ENCODE measurements at regions not wholly inside any gene's neighbourhood (a gene's known extent, or its start where the extent isn't known, plus 50 kb on each side); places are given as distances from the start of the nearest gene placed in this dataset.

DNA sequence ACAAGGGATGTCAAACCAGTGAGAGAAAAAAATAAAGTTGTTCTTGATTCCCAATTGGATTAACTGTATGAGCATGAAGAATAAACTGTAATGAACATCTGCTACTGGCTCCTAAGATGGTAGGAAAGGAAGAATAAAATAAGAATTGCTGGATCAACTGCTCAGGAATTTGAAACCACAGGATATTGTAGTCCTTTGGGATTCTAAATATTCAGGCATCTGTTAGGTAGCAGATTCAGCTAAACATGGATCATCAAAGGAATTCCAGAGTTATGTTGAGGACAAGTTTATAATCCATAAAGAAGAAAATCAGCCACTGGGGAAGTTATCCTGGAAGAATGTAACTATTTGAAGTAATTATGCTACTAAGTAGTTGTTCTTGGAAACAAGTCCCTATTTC is 65.8 kb downstream of the ISL1 start:
- no peak for DNase-seq

DNA sequence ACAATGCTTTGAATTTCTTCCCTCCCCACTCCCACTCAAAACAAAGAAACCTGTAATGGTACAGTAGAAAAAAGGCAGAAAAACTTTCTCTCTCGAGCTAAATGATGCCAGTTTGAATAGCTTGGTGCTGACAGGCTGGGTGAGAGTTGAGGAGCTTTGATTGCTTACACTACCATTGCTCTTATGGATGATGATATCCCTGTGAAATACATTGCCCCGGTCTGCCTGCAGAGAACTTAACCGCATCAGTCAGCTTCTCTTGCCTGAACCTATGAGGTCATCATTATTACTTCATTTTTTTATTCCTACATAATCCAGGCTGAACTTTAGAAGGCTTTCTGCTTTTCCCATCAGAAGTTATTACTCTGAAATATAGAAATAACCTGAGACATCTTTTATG is 69.3 kb downstream of the ISL1 start:
- DNase-seq, result no peak

DNA sequence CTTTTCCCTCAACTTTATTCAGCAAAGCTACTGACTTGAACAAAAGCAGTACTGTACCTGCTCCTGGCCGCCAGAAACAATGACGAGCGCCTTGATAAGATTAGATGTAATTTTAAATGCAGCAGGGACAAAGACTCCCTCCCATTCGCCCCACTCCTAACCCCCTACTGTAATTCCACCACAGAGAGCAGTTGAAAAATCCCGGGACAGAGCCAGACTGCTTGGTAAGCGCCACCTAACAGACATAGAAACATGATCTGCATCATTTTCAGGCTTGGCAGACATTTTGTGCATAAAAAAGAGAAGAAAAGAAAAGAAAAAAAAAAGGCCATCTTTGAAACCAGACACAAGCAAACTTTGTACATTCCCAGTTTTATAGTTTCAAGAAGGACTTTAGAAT is 81.9 kb downstream of the ISL1 start:
- peak; percentile 55 for DNase-seq

DNA sequence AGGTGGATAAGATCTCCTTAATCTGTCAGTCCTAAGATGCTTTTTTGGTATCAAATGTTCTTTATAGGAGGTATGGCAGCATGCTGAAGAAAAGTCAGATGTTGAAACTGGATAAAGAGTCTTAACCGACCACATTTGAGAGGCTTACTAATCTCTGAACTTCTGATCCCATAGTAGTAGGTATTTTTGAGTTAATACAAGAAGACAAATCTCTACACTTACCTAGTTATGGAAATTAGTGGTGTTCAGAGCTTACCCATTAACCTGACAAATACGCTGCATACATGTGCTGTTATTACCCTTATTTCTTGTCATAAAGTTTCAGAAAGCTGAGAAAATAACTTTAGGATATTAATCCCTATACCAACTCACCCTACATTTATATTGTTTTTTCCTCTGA is 83.0 kb downstream of the ISL1 start:
- DNase-seq, result no peak

DNA sequence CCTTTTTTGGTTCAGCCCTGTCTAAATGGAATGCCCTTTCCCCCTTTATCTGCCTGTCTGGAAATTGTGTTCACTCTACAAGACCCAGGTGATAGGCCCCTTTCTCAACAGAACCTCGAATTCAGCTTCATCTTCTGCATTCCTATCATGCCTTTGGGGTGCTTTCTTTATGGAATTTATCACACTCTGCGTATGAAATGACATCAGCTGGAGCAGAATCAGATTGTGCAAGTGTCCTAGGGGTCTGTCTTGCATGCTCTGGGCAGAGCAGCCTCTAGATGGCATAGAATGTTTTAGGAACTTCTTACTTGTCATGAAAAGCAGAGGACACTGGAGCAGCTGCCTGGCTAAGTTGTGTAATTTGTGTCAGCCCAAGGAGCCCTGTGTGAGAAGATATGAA is 84.9 kb downstream of the ISL1 start:
- DNase-seq, result no peak

DNA sequence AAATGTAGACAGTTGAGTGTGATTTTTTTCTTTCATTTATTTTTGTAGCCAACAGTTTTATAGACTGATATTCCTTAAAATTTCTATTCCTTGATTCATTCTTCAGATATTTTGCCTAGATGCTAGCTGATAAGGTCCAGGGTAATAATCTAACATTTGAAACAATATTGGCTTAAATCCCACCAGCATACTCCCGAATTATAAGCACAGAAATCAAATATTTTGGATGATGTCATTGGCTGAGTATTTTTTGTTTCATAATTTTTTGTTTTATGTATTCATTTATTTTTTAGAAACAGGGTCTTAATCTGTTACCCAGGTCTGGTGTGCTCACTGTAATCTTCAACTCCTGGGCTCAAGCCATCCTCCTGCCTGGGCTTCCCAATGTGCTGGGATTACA is 88.4 kb downstream of the ISL1 start:
- DNase-seq, result no peak

DNA sequence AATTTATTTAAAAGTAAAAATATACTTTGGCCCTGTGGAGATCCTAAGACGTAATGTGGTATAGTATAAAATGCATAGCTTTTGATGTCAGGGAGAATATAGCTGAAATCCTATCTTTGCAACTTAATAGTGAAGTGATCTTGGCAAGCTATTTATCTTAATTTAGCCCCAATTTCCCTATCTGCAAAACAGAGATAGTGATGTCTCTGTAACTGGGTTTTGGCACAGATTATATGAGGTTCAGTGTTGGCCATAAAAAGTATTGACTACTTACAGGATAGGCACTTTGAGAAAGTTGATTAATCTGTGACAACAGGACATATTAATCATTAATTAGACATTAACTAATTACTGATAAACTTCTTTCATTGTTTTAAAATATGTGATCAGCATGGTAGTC is 89.2 kb downstream of the ISL1 start:
- DNase-seq, result no peak

DNA sequence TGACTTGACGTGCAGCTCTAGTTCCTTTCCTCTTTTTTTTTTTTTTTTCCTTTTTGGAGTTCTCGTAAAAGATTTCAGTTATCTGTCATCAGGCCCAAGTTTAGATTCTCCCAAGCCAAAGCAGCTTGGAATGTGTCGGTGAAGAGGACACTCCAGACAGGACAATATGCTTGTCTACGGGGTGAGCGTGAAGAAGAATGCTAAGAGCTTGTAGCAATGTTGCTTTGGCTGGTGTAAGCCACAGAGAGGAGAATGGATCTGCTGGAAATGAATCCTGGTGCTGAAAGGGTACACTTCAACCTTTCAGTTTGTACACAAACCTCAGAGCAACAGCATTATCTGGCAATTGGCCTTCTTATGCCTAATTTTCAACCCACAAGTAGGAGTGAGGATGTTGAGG is 92.4 kb downstream of the ISL1 start:
- no peak for DNase-seq

DNA sequence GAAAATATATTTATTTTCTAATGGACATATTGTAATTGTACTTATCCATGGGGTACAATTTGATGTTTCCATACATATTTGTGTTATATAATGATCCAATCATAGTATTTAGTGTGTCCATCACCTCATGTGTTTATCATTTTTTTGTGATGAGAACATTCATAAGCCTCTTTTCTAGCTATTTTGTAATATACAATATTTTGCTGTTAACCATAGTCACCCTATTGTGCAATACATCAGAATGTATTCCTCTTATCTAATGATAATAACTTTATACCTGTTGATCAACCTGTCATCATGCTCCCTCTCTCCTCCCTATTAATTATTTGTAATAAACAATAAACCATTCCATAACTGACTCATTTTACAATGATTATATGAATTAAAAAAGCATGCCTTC is 93.2 kb downstream of the ISL1 start:
- no peak for DNase-seq

DNA sequence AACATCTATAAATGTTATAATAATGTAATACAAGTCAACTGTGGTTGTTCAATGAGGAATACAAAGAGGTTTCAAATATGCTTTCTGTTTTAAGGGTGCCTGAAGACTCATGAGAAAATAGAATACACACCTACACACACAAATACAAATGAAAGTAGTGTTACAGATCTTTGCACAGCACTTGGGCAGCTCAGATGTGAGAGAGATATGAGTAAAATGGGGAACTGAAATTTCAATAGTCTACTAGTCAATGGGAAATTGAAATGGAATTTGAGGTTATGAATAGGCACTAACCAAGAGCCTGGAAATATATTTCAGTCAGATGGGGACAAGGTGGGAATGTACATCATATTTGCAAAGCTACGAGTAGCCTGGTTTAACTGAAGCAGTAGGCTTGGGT is 96.6 kb downstream of the ISL1 start:
- DNase-seq, result no peak

DNA sequence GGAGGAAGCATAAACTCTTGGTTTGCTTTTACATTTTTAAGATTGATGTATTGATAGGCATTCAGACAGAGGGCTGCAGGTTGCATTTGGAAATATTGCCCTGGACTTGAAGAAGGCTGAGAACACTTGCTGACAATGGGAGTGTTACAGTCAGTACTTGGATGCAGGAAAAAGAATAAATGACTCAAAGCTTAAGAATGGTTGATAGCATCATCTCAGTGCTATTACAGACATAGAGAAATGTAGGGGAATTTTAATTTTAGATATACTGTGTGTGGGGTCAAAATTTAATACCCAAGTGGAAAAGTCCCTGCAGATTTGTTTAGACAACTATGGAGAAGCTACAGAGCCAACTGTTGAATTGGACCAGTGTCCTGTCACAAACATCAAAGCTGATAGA is 101.1 kb downstream of the ISL1 start:
- DNase-seq, result no peak

DNA sequence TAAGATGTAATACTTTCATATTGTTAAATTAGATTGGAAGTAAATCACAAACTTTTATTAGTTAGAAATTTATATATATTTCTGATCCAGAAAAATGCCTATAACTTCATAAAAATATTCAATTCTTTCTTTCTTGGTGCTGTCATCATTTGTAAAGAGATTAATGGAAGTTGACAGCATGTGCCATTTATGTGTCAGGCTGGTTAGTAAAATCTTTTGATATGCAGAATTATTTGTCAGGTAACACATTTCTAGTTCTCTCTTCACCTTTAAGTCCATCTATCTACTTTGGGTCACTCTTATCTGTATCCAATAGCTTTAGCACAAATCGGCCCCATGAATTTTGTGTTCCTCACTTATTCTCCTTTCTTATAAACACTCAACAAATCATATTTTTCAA is 102.9 kb downstream of the ISL1 start:
- no peak for DNase-seq

DNA sequence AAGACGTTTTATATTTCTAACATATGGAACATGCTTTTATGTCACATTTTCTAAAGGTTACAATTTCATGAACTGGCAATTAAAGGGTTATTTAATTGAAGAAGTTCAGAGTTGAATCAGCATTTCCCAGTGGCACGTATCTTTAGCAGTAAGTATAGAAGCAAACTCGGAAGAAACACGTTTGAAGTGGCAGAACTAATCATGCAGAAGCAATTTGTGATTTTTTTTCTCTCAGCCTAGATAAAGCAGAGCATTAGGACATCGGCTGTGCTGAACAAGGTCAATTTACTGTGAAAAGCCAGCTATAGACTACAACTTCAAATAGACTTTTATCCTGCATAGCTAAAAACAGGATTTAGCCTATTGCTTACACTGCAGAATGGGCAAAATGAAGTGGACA is 104.7 kb downstream of the ISL1 start:
- peak; percentile 6 for DNase-seq

DNA sequence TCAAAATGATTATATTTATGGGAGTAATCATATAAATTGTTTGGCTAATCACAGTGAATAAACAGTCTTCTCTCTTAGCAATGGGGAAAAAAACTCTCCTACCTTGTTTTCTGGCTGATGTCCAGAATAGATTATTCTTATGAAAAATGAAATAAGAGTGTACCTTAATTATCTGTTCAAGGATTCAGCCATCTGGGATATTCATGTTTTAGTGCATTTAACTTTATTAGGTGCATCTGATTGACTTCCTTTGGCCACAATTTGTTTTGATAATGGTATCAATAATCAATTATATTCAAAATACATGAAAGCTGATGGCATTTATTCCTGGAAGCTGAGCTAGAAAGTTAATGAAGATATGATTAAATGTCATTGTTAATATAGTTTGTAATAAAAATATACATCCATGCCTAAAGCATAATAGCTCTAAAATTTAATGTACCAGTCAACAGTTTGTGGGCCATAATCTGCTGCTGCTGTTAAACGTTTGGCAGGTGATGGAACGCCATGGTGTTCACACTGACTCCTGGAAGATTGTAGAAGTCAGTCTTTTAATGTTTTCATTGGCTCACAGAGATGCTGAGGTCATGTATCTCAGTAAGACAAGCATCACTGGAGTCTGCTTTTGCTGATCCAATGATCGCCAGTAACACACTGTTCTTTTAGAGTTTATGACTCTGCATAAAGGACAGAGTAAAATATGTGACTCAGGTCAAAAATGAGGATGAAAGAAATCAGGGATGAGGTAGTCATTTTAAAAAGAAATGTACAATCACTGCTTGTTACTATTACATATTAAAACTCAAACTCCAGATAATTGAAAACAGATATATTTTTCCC is 105.8 kb downstream of the ISL1 start:
- DNase-seq, result no peak

DNA sequence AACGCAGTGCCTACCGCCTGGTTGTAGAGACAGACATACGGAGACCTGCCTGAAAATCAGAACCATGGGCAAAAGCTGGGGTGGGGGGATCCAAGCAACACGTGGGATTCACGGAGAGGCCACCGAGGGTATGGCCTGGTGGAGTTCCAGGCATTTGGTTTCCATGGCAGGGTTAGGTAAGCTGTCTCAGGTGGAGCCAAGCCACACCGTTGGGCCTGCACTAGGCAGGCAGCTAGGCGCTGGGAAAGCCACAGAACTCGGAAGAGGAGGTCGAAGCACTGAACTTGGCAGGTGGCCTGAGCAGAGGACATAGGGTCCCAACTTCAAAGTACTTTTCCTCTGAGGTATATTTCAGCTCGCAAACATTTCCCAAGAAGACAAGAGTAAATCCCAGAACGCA is 111.6 kb downstream of the ISL1 start:
- DNase-seq, result no peak

DNA sequence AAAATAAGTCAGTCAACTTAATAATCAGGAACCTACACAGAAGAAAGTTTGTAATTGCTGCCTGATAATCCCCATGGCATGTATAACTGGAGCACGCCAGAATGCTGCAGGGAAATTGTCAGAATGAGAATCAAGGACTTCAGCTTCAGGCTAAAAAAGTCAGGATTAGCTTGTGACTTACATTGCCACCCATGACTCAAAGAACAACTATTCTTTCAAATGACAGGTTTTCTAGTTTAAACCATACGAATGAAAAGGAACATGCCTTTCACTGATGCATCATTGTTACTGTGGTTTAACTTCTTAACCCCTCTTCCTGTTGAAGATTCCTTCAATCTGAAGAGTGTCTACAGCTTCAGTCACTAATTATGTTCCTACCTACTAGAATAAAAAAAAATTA is 112.4 kb downstream of the ISL1 start:
- no peak for DNase-seq

DNA sequence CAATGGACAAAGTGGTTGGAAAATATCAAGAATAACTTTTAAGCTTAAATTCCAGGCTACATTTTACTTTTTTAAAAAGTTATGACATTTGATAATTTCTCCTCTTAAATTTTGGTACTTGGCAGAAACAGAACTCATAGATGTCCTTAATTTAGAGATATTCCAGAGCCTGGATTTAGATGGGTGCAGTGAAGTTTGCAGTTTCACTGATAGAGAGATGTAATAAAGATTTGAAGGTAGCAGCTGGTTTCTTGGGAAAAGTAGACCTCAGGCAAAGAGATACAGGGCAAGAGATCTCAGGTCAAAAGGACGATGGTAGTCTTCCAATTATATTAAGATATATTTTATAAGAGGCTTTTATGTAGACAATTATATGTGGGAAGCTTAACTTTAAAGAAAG is 134.6 kb downstream of the ISL1 start:
- DNase-seq, result no peak

DNA sequence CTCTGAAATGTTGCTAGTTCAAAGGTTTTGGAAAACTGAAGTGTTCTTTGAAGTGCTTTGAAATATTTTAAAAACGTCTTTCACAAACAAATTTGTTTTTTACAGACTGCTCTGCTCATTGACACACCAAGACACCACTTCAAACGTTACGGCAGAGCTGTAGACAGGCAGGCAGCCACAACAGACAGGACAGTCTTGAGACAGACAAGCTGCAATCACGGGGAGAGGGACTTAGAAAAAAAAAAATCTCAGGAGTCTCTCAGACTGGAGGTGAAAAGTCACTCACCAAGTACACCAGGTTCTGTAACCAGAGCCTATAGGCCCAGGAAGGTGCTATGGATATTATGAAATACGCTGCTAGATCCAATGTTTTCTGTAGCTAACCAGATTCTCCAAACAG is 135.4 kb downstream of the ISL1 start:
- peak; percentile 10 for DNase-seq

DNA sequence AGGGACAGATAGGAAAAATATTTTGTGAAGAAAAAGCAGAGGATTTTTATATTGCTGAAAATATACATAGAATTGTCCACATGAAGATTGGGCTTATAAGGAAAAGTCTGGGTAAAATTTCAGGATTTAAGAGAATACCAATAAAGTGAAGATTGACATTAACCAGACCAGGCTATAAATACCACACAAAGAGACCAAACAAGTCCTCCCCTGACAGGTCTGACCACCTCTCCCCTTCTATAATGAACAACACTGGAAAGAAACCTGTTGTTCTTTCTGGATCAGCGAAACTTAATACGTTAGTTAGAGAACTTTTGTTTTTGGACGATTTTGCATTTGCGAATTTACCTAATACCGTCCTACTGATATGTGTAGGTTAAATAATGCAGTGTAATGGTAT is 138.3 kb downstream of the ISL1 start:
- DNase-seq, result no peak

DNA sequence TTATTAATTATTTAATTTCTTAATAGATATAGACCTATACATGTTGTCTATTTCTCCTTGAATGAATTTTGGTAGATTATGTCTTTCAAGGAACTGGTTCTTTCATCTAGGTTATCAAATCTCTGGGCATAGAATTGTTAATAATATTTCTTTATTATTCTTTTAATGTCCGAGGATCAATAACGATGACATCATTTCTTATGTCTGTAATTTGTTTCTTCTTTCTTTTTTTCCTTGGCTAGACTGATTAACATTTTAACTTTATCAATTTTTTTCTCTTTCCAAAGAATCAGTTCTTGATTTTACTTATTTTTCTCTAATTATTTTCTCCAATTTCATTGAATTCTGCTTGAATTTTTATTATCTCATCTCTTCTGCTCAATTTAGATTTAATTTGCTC is 156.0 kb downstream of the ISL1 start:
- DNase-seq, result no peak

DNA sequence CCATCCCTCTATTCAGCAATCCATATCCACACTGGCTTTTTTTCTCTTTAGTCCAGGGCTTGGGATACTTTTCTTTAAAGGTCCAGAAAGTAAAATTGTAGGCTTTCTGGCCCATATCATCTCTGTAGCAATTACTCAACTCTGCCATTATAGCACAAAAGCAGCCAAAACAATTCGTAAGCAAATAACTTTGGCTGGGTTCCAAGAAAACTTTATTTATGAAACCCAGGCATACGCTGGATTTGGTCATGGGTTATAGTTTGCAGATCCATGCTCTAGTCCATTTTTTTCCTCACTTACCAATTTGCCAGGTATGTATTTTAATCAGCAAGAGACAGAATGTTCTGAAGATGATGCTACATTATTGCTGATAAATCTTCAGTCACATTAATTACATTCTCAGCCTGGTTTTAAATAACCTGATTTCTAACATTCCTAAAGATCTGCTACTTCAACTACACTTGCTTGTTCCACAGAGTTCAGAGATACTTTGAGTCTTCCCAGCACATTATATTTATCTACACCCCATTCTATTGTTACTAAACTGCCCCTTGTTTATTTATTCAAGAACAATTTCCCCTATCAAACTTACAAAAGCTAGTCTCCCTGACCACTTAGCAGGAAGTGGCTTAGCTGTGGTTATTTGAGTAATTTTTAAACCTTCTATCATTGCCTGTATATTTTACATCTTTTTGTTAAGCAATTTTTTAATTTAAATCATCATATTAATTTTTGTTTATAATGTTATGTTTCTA is 161.0 kb downstream of the ISL1 start:
- peak; percentile 11 for DNase-seq

DNA sequence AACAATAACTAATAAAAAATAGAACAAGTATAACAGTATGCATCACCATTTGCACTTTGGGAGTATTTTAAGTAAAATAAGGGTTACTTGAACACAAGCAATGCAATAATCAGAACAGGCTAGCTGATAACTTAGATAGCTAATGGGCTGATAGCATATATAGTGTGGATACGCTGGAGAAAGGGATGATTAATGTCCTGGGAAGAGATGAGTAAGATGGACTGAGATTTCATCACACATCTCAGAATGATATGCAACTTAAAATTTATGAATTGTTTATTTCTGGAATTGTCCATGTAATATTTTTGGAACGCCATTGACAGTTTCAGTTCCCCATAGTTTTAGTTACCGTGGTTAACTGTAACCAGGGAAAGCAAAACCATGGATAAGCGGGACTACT is 173.6 kb downstream of the ISL1 start:
- no peak for DNase-seq

DNA sequence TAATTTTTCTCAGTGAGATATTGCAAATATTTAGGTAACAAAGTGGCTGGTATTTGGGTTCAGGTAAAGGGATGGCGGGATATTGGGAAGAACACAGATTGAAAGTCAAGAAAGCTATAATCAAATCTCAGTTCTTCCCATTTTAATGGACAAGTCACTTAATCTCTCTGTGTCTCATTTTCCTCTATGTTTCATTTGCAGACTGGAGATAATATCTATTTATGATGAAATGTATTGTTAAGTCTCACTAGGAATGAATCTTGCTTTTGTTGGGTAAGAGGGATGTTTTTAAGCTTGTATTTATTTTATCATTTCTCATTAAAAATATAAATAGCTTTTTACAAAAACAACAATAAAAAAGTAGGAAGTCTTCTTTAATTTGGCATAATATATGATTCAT is 175.4 kb downstream of the ISL1 start:
- no peak for DNase-seq

DNA sequence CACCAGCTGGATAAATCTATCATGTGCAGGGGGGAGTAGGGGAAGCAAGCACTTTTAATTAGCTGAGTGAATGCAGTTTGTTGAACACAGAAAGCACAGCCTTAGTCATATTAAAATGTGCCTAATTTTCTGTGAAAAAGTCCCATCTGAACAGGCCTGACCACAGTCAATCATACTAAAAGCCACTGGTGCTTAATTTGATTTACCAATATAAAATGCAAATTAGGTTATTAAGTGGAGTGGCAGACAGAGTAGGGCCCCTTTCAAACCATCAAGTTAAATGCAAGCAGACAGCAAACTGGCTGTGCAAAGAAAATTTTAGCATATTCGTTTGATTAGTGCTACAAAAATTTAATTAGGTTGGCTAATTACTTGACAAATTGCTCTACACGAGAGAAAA is 176.1 kb downstream of the ISL1 start:
- no peak for DNase-seq
